GM12872 (cell line): ENCODE measurements at regions not wholly inside any gene's neighbourhood (a gene's known extent, or its start where the extent isn't known, plus 50 kb on each side); places are given as distances from the start of the nearest gene placed in this dataset.

ENCODE experiments used
- TF ChIP-seq, protein P1 (sequence below): IDR thresholded peaks from 3 replicates; pipeline ENCODE4 v1.5.1; 2011; ENCODE audit warnings: low read depth, mild to moderate bottlenecking, low read length, moderate library complexity; ENCODE audit not compliant: insufficient read depth

- TF ChIP-seq, protein P1, sequence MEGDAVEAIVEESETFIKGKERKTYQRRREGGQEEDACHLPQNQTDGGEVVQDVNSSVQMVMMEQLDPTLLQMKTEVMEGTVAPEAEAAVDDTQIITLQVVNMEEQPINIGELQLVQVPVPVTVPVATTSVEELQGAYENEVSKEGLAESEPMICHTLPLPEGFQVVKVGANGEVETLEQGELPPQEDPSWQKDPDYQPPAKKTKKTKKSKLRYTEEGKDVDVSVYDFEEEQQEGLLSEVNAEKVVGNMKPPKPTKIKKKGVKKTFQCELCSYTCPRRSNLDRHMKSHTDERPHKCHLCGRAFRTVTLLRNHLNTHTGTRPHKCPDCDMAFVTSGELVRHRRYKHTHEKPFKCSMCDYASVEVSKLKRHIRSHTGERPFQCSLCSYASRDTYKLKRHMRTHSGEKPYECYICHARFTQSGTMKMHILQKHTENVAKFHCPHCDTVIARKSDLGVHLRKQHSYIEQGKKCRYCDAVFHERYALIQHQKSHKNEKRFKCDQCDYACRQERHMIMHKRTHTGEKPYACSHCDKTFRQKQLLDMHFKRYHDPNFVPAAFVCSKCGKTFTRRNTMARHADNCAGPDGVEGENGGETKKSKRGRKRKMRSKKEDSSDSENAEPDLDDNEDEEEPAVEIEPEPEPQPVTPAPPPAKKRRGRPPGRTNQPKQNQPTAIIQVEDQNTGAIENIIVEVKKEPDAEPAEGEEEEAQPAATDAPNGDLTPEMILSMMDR: no peak
Measured at GRCh38 chr7:91383053-91383904, 119.0 kb downstream of the FZD1 start.

- TF ChIP-seq, protein P1: no peak
Measured at GRCh38 chr7:91383905-91384274, 119.7 kb downstream of the FZD1 start.

GRCh38 chr7:91397096-91397495 lies 132.9 kb downstream of the FZD1 start:
- TF ChIP-seq, protein P1: no peak

DNA sequence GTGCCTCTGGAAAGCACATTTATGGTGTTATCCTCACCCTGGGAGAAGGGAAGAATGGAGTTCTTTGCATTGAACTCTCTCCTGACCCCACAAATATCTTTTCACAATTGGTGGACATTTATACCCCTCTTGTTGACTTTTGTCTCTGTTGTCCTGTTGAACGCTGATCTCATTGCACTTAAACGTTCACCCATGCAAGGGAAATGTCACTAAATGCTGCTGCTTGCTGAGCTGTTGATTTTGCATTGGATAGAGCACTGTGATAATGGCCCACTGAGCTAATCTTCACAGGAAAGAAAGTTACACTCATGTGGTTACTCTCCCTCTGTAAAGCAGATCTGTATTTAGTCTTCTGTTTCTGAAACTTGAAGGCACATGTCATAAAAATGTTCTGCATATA lies 133.4 kb downstream of the FZD1 start:
- TF ChIP-seq, protein P1: no peak

DNA sequence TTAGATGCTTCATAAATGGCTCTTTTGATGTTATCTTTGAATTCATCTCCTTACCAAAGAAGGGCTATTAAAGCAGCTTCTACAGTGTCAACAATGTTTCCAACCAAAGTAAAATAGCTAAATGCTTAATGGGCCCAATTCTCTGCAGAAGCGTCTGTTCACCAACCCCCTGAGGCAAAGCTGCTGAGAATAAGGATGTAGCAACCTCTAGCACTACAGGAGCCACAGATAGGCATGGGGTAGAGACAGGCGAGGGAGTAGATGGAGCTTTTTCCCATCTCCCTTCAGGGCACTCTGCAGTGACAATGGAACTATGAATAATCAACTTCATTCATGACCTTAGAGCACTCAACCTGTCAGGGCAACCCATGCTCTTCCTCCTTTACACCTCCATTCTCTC lies 134.1 kb downstream of the FZD1 start:
- TF ChIP-seq, protein P1: no peak

GRCh38 chr7:91405092-91405788 lies 141.0 kb downstream of the FZD1 start:
- TF ChIP-seq, protein P1: no peak

GRCh38 chr7:91407942-91408341 lies 143.7 kb downstream of the FZD1 start:
- TF ChIP-seq, protein P1: no peak
